Activated CD4-positive, alpha-beta T cell treated with anti-CD3 and anti-CD28 coated beads for 36 hours (primary cell): ENCODE measurements at regions not wholly inside any gene's neighbourhood (a gene's known extent, or its start where the extent isn't known, plus 50 kb on each side); places are given as distances from the start of the nearest gene placed in this dataset.

Experiments
- ATAC-seq: fragments of 200-7000 bp; cut with Tn5 transposase; one replicate; pipeline ENCODE4 v1.10.0; 2021; ENCODE audit warnings: mild to moderate bottlenecking, moderate library complexity
- CTCF ChIA-PET: fragments of 350-600 bp; sonication (Branson Sonifier 250); formaldehyde crosslinking; loops from one replicate; lab custom pipeline; 2021; ENCODE audit warnings: antibody characterized with exemption; lab: Charles Lee
- POLR2A ChIA-PET: fragments of 350-600 bp; sonication (Branson Sonifier 250); formaldehyde crosslinking; loops from one replicate; lab custom pipeline; 2021; ENCODE audit warnings: antibody characterized with exemption, inconsistent platforms; lab: Charles Lee
- DNase-seq: peaks from one replicate; pipeline ENCODE4 v3.0.0-alpha.2; 2020
- H3K27ac Mint-ChIP-seq: one replicate; pipeline ENCODE4 v1.8.0; 2021; ENCODE audit warnings: mixed read lengths
- H3K27me3 Mint-ChIP-seq: one replicate; pipeline ENCODE4 v1.8.0; 2021; ENCODE audit warnings: mixed read lengths
- H3K36me3 Mint-ChIP-seq: one replicate; pipeline ENCODE4 v1.8.0; 2021; ENCODE audit warnings: low read depth, mixed read lengths
- H3K4me1 Mint-ChIP-seq: one replicate; pipeline ENCODE4 v1.8.0; 2021; ENCODE audit warnings: mixed read lengths
- H3K4me3 Mint-ChIP-seq: one replicate; pipeline ENCODE4 v1.8.0; 2021; ENCODE audit warnings: mild to moderate bottlenecking, moderate library complexity, mixed read lengths
- H3K9me3 Mint-ChIP-seq: one replicate; pipeline ENCODE4 v1.8.0; 2021; ENCODE audit warnings: low read depth, mixed read lengths
- intact Hi-C, 2 experiments: fragments of 100-400 bp; cut with DNase I in 1 of 2; cut with micrococcal nuclease in 1 of 2; formaldehyde crosslinking; loops; one replicate each; pipeline versions ENCODE4 v1.14.2 to v1.15.1; 2022 to 2024; cut with DNase I, micrococcal nuclease

DNA sequence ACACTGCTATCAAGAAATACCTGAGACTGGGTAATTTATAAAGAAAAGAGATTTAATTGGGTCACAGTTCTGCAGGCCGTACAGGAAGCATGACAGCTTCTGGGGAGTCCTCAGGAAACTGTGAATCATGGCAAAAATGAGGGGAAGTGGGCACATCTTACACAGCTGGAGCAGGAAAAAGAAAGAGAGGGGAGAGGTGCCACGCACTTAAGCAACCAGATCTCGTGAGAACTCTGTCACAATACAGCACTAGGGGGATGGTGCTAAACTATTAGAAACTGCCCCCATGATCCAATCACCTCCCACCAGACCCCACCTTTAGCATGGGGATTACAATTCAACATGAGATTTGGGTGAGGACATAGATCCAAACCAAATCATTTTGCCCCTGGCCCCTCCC lies 105.5 kb upstream of the CPLX2 start:
- no peak overlapping the region for H3K4me3 Mint-ChIP-seq
- CTCF ChIA-PET = no interaction called here
- peaks cover 6% of the 10 kb centered on the region for H3K4me1 Mint-ChIP-seq
- DNase-seq = peak; percentile 20
- POLR2A ChIA-PET = no interaction called here
- H3K36me3 Mint-ChIP-seq = no peaks in the 10 kb centered on the region
- peaks cover 23% of the 10 kb centered on the region for H3K27me3 Mint-ChIP-seq
- no peak overlapping the region for H3K27ac Mint-ChIP-seq
- intact Hi-C loops = no loop called here
- peaks cover 11% of the 10 kb centered on the region for H3K9me3 Mint-ChIP-seq
- no peak for ATAC-seq

DNA sequence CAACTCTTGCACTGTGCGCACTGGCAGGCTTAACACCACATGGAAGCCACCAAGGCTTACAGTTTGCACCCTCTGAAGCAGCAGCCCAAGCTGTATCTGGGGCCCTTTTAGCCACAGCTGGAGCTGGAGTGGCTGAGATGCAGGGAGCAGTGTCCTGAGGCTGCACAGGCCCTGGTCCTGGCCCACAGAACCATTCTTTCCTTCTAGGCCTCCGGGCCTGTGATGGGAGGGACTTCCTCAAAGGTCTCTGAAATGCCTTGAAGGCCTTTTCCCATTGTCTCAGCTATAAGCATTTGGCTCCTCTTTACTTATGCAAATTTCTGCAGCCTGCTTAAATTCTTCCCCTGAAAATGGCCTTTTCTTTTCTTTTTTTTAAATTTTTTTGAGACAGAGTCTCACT lies 104.4 kb upstream of the CPLX2 start:
- intact Hi-C loops = no loop called here
- Mint-ChIP-seq H3K4me1 (peaks cover 6% of the 10 kb centered on the region), H3K27me3 (peaks cover 30% of the 10 kb centered on the region), H3K27ac (no peak overlapping the region), H3K9me3 (peaks cover 11% of the 10 kb centered on the region), H3K4me3 (no peak overlapping the region), H3K36me3 (no peaks in the 10 kb centered on the region)
- POLR2A ChIA-PET = no interaction called here
- ATAC-seq = no peak
- CTCF ChIA-PET = no interaction called here
- no peak for DNase-seq

DNA sequence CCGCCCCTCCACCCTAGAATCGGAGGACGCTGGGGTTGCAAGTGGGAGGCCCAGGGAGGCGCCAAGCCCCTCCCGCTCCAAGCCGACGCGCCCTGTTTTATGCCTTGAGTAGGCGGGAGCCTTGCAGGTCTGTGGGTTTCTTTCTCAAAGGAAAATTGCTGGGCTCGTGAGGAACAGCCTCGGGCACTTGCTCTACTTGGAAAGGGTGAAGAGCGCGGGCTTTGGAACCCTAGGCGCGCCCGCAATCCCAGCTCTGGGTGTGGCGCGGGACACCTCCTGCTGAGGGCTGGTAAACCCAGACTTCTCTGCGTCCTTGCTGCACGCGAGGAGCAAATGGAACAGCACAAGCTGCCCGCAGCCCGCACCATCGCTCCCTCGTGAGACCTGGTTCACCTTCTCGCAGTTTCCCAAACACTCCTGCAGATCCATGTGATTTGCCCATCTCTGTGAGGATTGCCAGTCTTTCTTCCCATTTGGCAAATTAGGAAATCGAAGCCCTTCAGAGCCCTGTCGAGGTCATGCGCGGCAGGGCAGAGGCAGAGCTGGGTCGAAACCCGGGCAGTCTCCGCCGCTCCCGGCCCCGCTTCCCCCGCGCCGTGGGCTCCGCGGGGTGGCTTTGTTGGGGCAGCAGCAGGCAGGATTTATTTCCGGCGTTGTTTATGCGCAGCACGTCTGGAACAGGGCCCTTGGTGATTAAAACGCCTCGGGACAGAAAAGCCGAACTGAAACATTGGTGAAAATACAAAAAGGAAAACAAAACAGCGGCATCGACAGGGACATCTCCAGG lies 98.4 kb upstream of the CPLX2 start:
- ATAC-seq (no peak), DNase-seq (no peak)
- ChIA-PET CTCF (interaction anchor here (0.7 kb wide), 1 partner anchor 1291 kb away, joined by 3 read pairs; no protein-coding TSS in a partner anchor), POLR2A (no interaction called here)
- no peak overlapping the region for H3K27ac Mint-ChIP-seq
- intact Hi-C loops = no loop called here
- H3K27me3 Mint-ChIP-seq = peaks cover 40% of the 10 kb centered on the region
- no peaks in the 10 kb centered on the region for H3K36me3 Mint-ChIP-seq
- no peaks in the 10 kb centered on the region for H3K4me1 Mint-ChIP-seq
- H3K4me3 Mint-ChIP-seq = no peak overlapping the region
- peaks cover 2% of the 10 kb centered on the region for H3K9me3 Mint-ChIP-seq

GRCh38 chr5:175773534-175774070 lies 97.8 kb upstream of the CPLX2 start:
- no peak overlapping the region for H3K4me3 Mint-ChIP-seq
- intact Hi-C loops = no loop called here
- ATAC-seq = no peak
- no peak overlapping the region for H3K27ac Mint-ChIP-seq
- ChIA-PET POLR2A (no interaction called here), CTCF (no interaction called here)
- H3K9me3 Mint-ChIP-seq = no peaks in the 10 kb centered on the region
- no peaks in the 10 kb centered on the region for H3K36me3 Mint-ChIP-seq
- no peak for DNase-seq
- H3K4me1 Mint-ChIP-seq = no peaks in the 10 kb centered on the region
- peaks cover 40% of the 10 kb centered on the region for H3K27me3 Mint-ChIP-seq

DNA sequence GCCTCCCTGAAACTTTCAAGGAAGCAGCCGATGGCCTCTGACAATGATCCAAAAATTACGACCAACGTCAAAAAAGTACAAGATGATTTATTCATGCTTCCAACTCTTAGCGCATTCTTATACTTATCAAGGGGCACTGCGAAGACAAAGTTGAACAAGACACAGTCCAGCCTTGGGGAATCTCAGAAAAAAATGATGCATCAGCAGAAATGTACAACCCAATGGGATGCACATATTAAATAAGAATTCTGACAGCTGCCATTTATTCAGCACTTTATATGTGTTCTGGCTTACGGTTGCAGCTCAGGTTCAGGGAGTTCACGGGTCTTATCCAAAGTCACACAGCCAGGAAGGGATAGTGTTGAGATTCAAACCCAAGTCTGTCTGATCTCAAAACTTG lies 96.0 kb upstream of the CPLX2 start:
- ChIA-PET POLR2A (no interaction called here), CTCF (no interaction called here)
- peaks cover 37% of the 10 kb centered on the region for H3K27me3 Mint-ChIP-seq
- no peak for ATAC-seq
- H3K4me3 Mint-ChIP-seq = no peak overlapping the region
- H3K9me3 Mint-ChIP-seq = no peaks in the 10 kb centered on the region
- no peaks in the 10 kb centered on the region for H3K4me1 Mint-ChIP-seq
- no peaks in the 10 kb centered on the region for H3K36me3 Mint-ChIP-seq
- intact Hi-C loops = no loop called here
- no peak overlapping the region for H3K27ac Mint-ChIP-seq
- DNase-seq = no peak

DNA sequence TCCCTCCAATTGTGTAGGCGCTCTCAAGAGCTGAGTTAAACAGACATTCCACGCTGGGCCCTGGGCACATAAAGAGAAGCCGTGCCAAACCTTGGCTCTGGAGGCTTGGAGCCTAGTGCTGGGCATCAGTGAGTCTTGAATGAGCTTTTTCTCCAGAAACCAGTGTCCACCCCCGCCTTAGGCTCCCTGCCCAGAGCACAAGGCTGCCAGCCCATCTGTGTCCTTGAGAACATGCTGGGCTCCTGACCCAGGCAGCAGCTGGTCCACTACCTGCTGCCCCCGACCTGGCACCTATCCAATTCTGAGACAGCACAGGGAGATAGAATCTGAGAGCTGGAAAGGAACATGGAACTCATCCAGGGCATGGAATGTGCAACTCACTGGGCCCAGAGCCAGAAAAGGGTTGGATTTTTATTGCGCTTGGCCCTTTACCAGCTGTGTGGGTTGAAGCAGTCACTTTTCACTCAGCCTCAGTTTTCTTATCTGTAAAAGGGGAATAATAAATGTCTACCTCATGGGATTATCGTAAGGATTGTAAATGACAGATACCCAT lies 92.4 kb upstream of the CPLX2 start:
- Mint-ChIP-seq H3K9me3 (no peaks in the 10 kb centered on the region), H3K36me3 (no peaks in the 10 kb centered on the region), H3K4me3 (no peak overlapping the region), H3K27me3 (peaks cover 24% of the 10 kb centered on the region), H3K27ac (no peak overlapping the region), H3K4me1 (no peaks in the 10 kb centered on the region)
- ATAC-seq = no peak
- no peak for DNase-seq
- intact Hi-C loops = no loop called here
- ChIA-PET CTCF (no interaction called here), POLR2A (no interaction called here)

- ChIA-PET POLR2A (no interaction called here), CTCF (interaction anchor here (0.9 kb wide), 1 partner anchor 53 kb away, joined by 4 read pairs; no protein-coding TSS in a partner anchor)
- Mint-ChIP-seq H3K27me3 (peaks cover 37% of the 10 kb centered on the region), H3K4me3 (no peak overlapping the region), H3K36me3 (no peaks in the 10 kb centered on the region), H3K9me3 (no peaks in the 10 kb centered on the region), H3K27ac (no peak overlapping the region), H3K4me1 (no peaks in the 10 kb centered on the region)
- DNase-seq = no peak
- no peak for ATAC-seq
- intact Hi-C loops = no loop called here
These were observed 87.6 kb upstream of the CPLX2 start for GRCh38 chr5:175783739-175784138.

DNA sequence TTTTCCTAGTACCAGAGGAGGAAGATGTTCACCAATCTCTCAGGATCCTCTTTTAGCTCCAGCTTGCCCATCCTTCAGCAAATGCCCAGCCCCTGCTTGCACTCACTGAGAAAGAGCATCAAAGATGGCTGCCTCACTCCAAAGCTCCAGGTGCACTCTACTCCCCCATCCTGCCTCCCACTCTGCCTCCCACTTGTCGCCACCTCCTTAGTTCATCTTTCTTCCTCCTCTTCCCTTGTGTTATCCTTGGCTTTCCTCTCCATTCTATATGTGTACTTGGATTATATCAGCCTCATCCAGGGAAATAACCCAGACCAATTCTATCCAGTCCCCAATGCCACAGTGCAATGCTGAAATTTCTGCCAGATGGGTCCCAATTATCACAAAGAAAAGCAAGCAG lies 87.1 kb upstream of the CPLX2 start:
- Mint-ChIP-seq H3K27ac (no peak overlapping the region), H3K27me3 (peaks cover 37% of the 10 kb centered on the region), H3K4me1 (no peaks in the 10 kb centered on the region), H3K36me3 (no peaks in the 10 kb centered on the region), H3K4me3 (no peak overlapping the region), H3K9me3 (no peaks in the 10 kb centered on the region)
- ChIA-PET POLR2A (no interaction called here), CTCF (no interaction called here)
- DNase-seq = no peak
- intact Hi-C loops = no loop called here
- ATAC-seq = no peak

DNA sequence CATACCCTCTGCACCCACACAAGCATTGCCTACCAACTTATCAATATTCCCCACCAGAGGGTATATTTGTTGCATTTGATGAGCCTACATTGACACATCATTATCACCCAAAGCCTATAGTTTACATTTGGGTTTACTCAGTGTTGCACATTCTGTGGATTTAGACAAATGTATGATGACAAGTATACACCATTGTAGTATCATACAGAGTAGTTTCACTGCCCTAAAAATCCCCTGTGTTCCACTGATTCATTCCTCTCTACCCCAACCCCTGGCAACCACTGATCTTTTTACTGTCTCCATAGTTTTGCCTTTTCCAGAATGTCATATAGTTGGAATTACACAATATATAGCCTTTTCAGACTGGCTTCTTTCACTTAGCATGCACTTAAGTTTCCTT lies 85.7 kb upstream of the CPLX2 start:
- DNase-seq (no peak), ATAC-seq (peak; percentile 26)
- Mint-ChIP-seq H3K27ac (no peak overlapping the region), H3K4me1 (no peaks in the 10 kb centered on the region), H3K4me3 (no peak overlapping the region), H3K27me3 (peaks cover 42% of the 10 kb centered on the region), H3K9me3 (no peaks in the 10 kb centered on the region), H3K36me3 (no peaks in the 10 kb centered on the region)
- ChIA-PET POLR2A (no interaction called here), CTCF (no interaction called here)
- intact Hi-C loops = no loop called here

DNA sequence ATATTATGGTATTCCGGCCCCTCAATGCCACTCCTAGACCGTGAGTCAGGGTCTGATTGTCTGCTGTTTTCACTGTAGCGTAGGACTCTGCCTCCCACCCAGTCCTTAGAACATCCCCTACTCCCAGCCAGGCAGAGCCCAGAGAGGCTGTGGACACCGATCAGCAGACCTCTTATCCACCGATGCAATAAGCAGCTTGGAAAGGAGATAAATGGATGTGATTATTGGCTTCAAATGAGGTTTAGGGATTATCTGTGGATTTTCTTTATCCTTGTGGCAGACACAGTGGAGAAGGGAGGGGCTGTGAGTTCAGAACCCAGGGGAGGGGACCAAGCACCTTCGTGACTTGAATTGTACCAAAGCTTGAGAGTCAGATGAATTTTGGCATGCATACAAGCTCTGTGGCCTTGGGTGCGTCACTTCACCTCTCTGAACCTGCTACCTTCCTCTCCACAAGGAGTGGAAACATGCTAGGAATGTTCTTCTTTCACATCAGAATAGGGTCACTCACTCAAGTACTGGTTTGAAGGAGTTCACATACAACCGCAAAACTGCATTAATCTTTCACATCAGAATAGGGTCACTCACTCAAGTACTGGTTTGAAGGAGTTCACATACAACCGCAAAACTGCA lies 83.1 kb upstream of the CPLX2 start:
- POLR2A ChIA-PET = no interaction called here
- H3K9me3 Mint-ChIP-seq = no peaks in the 10 kb centered on the region
- ATAC-seq (no peak), DNase-seq (no peak)
- H3K36me3 Mint-ChIP-seq = no peaks in the 10 kb centered on the region
- no peak overlapping the region for H3K4me3 Mint-ChIP-seq
- H3K27ac Mint-ChIP-seq = no peak overlapping the region
- peaks cover 47% of the 10 kb centered on the region for H3K27me3 Mint-ChIP-seq
- H3K4me1 Mint-ChIP-seq = no peaks in the 10 kb centered on the region
- CTCF ChIA-PET = interaction anchor here (1.1 to 1.5 kb wide), 3 partner anchors 10 to 254 kb away, joined by 3 to 4 read pairs (median 4); no protein-coding TSS in a partner anchor
- intact Hi-C loops = no loop called here

- H3K36me3 Mint-ChIP-seq = no peaks in the 10 kb centered on the region
- CTCF ChIA-PET = no interaction called here
- H3K9me3 Mint-ChIP-seq = no peaks in the 10 kb centered on the region
These were observed 81.7 kb upstream of the CPLX2 start for GRCh38 chr5:175789670-175790069.

More at GRCh38 chr5:175789670-175790069, 81.7 kb upstream of the CPLX2 start:
- intact Hi-C loops = no loop called here
- Mint-ChIP-seq H3K4me1 (no peaks in the 10 kb centered on the region), H3K27me3 (peaks cover 52% of the 10 kb centered on the region), H3K27ac (no peak overlapping the region), H3K4me3 (no peak overlapping the region)
- DNase-seq (no peak), ATAC-seq (no peak)
- POLR2A ChIA-PET = interaction anchor here (1.1 kb wide), 1 partner anchor 71 kb away, joined by 3 read pairs; no protein-coding TSS in a partner anchor
